ENCODE measurements at regions not wholly inside any gene's neighbourhood (a gene's known extent, or its start where the extent isn't known, plus 50 kb on each side); places are given as distances from the start of the nearest gene placed in this dataset.
A peak's percentile ranks its signal among the peaks of the same experiment; 100 is the strongest.

GRCh38 chr1:193658691-193659090, 472.3 kb upstream of the B3GALT2 start:
- ATAC-seq (ENCODE audit: poor library complexity) = peak; percentile 78
- intact Hi-C loops (cut with DNase I) = no loop called here

GRCh38 chr1:193658081-193658480, 471.7 kb upstream of the B3GALT2 start:
- no peak for DNase-seq
- intact Hi-C loops (cut with DNase I) = no loop called here
- no peak for ATAC-seq (ENCODE audit: poor library complexity)

More at GRCh38 chr1:193658691-193659090, 472.3 kb upstream of the B3GALT2 start:
- DNase-seq = no peak

- DNase-seq (no peak), ATAC-seq (ENCODE audit: poor library complexity) (no peak)
- intact Hi-C loops (cut with DNase I) = no loop called here
Observed at GRCh38 chr1:193657552-193657951, 471.1 kb upstream of the B3GALT2 start.

DNA sequence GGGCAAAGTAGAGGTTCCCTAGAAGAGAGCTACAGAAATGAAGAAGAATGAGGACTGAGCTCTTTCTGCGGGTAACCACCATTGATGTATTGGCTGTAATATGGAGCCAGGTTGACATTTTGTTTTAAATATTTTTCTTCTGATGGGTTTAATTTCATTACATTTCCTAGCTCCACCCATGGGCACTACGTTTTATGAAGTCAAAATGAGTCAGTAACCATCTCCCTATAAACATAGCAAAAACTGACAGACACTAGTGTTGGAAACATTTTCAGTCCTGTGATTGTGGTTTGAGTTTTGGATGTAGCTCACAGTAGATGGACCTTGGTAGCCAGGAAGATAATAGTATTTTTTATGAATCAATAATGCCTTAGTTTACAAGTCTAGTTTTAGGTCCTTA, 470.4 kb upstream of the B3GALT2 start:
- ATAC-seq (ENCODE audit: poor library complexity) (no peak), DNase-seq (no peak)
- intact Hi-C loops (cut with DNase I) = no loop called here

DNA sequence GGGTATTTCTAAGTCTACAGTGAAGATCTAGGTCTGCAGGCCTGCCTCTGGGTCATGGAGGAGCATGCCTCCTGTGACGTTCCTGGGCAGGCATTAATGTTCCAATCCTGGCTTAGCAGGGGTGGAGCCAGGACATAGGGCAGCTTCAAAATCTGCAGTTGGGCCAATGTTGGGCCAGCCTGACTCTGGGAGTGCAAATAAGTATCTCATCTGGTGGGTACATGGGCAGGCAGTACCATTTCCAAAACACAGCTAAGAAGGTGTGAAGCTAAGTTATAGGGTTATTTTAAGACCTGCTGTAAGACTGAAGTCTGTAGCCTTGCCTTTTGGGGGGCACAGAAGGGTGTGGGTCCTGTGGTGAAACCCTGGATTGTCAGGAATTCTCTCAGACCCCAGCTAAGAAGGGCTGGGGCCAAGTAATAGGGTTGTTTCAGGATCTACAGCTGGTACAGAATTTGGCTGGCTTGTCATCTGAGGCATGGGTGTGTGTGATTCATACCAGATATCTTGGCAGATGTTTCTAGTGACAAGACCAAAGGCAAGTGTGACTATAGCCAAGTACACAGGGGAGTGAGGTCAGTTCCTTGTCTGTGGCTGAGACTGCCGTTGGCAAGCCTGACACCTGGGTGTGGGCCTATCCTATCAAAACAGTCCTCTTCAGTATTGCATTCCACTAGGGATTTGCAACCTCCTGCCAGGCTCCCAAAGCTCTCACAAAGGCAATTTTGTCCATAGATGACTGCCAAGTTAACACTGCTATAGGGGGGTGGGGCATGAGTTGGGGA, 468.7 kb upstream of the B3GALT2 start:
- ATAC-seq (ENCODE audit: poor library complexity) (peak; percentile 84), DNase-seq (peak; percentile 42)
- intact Hi-C loops (cut with DNase I) = no loop called here

GRCh38 chr1:193649587-193649986, 463.2 kb upstream of the B3GALT2 start:
- DNase-seq (no peak), ATAC-seq (ENCODE audit: poor library complexity) (no peak)
- intact Hi-C loops (cut with DNase I) = no loop called here

DNA sequence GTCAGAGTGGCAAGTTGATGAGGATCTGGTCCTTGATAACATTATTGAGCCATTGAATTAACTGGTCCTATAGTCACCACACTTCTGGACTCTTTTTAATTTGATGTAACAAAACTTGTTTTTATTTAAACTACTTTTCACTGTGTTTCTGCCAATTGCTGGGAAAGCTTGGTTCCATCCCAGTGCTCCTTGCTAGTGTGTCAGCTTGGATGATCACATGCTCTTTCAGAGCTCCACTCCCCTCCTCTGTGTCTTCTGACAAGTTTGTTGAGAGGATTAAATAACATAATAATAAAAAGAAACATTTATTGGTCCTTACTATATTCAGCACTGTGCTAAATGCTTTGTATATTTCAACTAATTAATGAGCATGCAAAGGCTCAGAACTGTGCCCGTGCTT, 448.5 kb upstream of the B3GALT2 start:
- intact Hi-C loops (cut with DNase I) = no loop called here

GRCh38 chr1:193634470-193634869, 448.1 kb upstream of the B3GALT2 start:
- intact Hi-C loops (cut with DNase I) = no loop called here
- ATAC-seq (ENCODE audit: poor library complexity) = no peak
- no peak for DNase-seq

More for the DNA sequence above, 448.5 kb upstream of the B3GALT2 start:
- ATAC-seq (ENCODE audit: poor library complexity) = no peak
- DNase-seq = no peak

DNA sequence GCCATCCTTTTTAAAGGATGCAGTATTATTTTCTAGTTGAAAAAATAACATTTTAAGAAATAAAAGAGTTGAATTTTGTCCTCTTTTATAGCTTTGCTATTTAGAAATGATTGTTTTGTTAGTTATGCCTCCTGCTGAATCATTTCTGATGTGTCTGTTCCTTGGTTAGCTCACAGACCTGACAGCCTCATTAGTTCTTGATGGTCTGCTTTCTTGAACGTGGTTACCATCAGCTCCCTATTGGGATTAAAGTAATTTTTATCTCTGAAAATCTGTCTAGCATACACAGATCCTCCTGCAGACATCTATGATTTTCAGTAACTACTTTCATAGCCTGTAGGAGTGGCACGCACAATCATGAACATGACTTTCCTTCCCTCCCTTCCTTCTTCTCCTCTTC, 447.6 kb upstream of the B3GALT2 start:
- ATAC-seq (ENCODE audit: poor library complexity) = no peak
- intact Hi-C loops (cut with DNase I) = no loop called here

GRCh38 chr1:193633093-193633492, 446.7 kb upstream of the B3GALT2 start:
- DNase-seq (no peak), ATAC-seq (ENCODE audit: poor library complexity) (no peak)
- intact Hi-C loops (cut with DNase I) = no loop called here

More for the DNA sequence above, 447.6 kb upstream of the B3GALT2 start:
- DNase-seq = no peak

DNA sequence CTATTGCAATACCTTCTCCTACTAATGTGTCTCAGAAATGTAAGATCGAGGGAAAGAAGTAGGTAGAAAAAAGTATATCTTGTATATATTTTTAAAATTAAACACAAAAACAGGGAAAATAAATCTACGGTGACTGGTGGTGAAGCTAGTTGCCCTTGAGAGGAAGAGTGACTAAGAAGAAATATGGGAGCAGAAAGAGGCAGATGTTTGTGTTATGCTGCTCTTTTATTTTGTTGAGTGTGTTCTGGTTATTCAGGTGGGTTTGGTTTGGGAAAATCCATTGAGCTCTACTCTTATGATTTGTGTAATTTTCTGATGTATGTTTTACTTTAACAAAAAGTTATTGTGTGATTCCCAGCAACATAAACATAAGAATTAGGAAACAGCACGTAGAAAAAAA, 444.9 kb upstream of the B3GALT2 start:
- DNase-seq (no peak), ATAC-seq (ENCODE audit: poor library complexity) (no peak)

GRCh38 chr1:193629875-193630274, 443.5 kb upstream of the B3GALT2 start:
- intact Hi-C loops (cut with DNase I) = no loop called here
- ATAC-seq (ENCODE audit: poor library complexity) = no peak
- DNase-seq = no peak

More for the DNA sequence above, 444.9 kb upstream of the B3GALT2 start:
- intact Hi-C loops (cut with DNase I) = no loop called here

- DNase-seq = no peak
- no peak for ATAC-seq (ENCODE audit: poor library complexity)
- intact Hi-C loops (cut with DNase I) = no loop called here
Observed at GRCh38 chr1:193626695-193627094, 440.3 kb upstream of the B3GALT2 start.

DNA sequence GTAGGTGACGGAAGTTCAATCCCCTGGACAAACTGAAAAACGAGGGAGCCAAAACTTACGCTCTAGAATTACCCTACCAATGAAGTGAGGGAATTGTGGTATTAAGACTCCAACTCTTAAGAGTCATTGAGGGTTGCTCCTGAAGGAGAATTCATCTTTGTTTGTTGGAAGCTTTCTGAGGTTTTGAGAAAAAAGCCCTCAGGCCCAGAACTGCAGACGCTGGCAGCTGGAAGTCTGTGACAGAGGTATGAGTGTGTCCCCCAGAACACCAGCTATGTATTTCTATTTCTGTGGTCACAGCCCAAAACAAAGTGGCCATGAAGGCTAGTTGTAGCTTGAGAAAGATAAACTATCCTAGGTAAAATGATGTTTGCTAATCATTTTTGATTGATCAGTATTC, 438.8 kb upstream of the B3GALT2 start:
- DNase-seq (no peak), ATAC-seq (ENCODE audit: poor library complexity) (no peak)
- intact Hi-C loops (cut with DNase I) = no loop called here

GRCh38 chr1:193619911-193620310, 433.5 kb upstream of the B3GALT2 start:
- ATAC-seq (ENCODE audit: poor library complexity) = no peak
- intact Hi-C loops (cut with DNase I) = no loop called here

GRCh38 chr1:193614817-193615216, 428.4 kb upstream of the B3GALT2 start:
- intact Hi-C loops (cut with DNase I) = no loop called here
- ATAC-seq (ENCODE audit: poor library complexity) (no peak), DNase-seq (no peak)

More at GRCh38 chr1:193619911-193620310, 433.5 kb upstream of the B3GALT2 start:
- DNase-seq = no peak

GRCh38 chr1:193614275-193614674, 427.9 kb upstream of the B3GALT2 start:
- DNase-seq = no peak
- intact Hi-C loops (cut with DNase I) = no loop called here
- ATAC-seq (ENCODE audit: poor library complexity) = no peak

DNA sequence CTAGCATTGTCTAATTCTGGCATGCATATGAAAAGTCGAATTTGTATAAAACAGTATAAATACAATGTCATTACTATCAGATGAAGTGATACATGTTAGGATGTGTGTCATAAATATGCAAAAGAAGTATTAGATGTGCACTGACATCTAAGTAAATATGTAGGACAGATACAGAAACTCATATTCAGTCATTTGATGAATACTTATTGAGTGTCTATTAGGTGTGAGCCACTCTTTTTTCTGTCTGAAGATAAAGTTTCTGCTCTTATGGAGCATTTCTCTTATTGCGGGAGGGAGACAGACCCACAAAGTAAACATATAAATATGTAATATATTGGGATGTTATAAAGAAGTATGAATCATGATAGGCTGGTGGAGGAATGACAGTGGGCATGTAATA, 426.6 kb upstream of the B3GALT2 start:
- ATAC-seq (ENCODE audit: poor library complexity) (no peak), DNase-seq (no peak)
- intact Hi-C loops (cut with DNase I) = no loop called here

GRCh38 chr1:193609592-193609991, 423.2 kb upstream of the B3GALT2 start:
- DNase-seq = no peak
- ATAC-seq (ENCODE audit: poor library complexity) = no peak
- intact Hi-C loops (cut with DNase I) = no loop called here

GRCh38 chr1:193607787-193608186, 421.4 kb upstream of the B3GALT2 start:
- intact Hi-C loops (cut with DNase I) = no loop called here
- ATAC-seq (ENCODE audit: poor library complexity) (no peak), DNase-seq (no peak)

DNA sequence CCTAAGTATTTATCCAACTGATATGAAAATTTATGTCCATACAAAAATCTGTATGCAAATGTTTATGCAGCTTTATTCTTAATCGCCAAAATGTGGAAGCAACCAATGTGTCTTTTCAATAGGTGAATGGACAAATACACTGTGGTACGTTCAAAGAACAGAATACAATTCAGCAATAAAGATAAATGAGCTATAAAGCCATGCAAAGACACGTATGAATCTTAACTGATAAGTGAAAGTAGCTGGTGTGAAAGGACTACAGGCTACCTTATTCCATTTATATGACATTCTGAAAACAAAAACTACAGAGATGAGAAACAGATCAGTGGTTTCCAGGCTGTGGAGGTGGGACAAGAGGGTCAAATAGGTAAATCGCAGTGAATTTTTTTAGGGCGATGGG, 419.6 kb upstream of the B3GALT2 start:
- ATAC-seq (ENCODE audit: poor library complexity) (no peak), DNase-seq (no peak)
- intact Hi-C loops (cut with DNase I) = no loop called here

Data from Right ventricle myocardium superior (tissue), 1 donor.